Ectodermal cell (in vitro differentiated cells): ENCODE measurements at regions not wholly inside any gene's neighbourhood (a gene's known extent, or its start where the extent isn't known, plus 50 kb on each side); places are given as distances from the start of the nearest gene placed in this dataset.

Experiments used
- H3K27ac ChIP-seq: 2 replicates; pipeline ENCODE4 v1.7.0; 2013; ENCODE audit warnings: mild to moderate bottlenecking, low read depth, low read length; ENCODE audit not compliant: insufficient read depth, poor library complexity, severe bottlenecking
- H3K27me3 ChIP-seq: 2 replicates; pipeline ENCODE4 v1.7.0; 2013; ENCODE audit warnings: mild to moderate bottlenecking, low read length; ENCODE audit not compliant: insufficient read depth, control insufficient read depth, poor library complexity, severe bottlenecking
- H3K36me3 ChIP-seq: one replicate; pipeline ENCODE4 v1.7.0; 2013; ENCODE audit warnings: low read length; ENCODE audit not compliant: control insufficient read depth, insufficient read depth
- H3K4me1 ChIP-seq: one replicate; pipeline ENCODE4 v1.7.0; 2013; ENCODE audit warnings: low read length; ENCODE audit not compliant: control insufficient read depth, insufficient read depth
- H3K4me3 ChIP-seq: 2 replicates; pipeline ENCODE4 v1.7.0; 2013; ENCODE audit warnings: low read depth, low read length, control low read depth; ENCODE audit not compliant: insufficient read depth
- H3K9me3 ChIP-seq: 2 replicates; pipeline ENCODE4 v1.7.0; 2013; ENCODE audit warnings: mild to moderate bottlenecking, low read length, moderate library complexity; ENCODE audit not compliant: control insufficient read depth
- WGBS, 2 experiments: methylation state at CpG; one replicate each; pipeline ENCODE4 v1.1.7; 2013; ENCODE audit warnings: missing lambda C conversion rate in 2 of 2; 5-methylcytosine and 5-hydroxymethylcytosine counted together

GRCh38 chr1:209100460-209100859 lies 483.1 kb upstream of the CAMK1G start:
- 94 to 95% methylated on average over 5 of the region's 5 CpGs for WGBS, 2 experiments
- no peak overlapping the region for H3K27ac ChIP-seq
- no peaks in the 10 kb centered on the region for H3K4me1 ChIP-seq
- no peak overlapping the region for H3K4me3 ChIP-seq
- no peaks in the 10 kb centered on the region for H3K9me3 ChIP-seq
- no peaks in the 10 kb centered on the region for H3K27me3 ChIP-seq
- no peaks in the 10 kb centered on the region for H3K36me3 ChIP-seq

- Histone ChIP-seq H3K27me3 (no peaks in the 10 kb centered on the region), H3K27ac (no peak overlapping the region), H3K4me3 (no peak overlapping the region), H3K4me1 (peaks cover 2% of the 10 kb centered on the region), H3K36me3 (no peaks in the 10 kb centered on the region), H3K9me3 (no peaks in the 10 kb centered on the region)
- 94% methylated on average over 5 of the region's 5 CpGs for WGBS, 2 experiments
These were observed 482.4 kb upstream of the CAMK1G start for GRCh38 chr1:209101106-209101505.

- Histone ChIP-seq H3K4me3 (no peak overlapping the region), H3K4me1 (peaks cover 4% of the 10 kb centered on the region), H3K27me3 (no peaks in the 10 kb centered on the region), H3K9me3 (no peaks in the 10 kb centered on the region), H3K27ac (no peak overlapping the region), H3K36me3 (no peaks in the 10 kb centered on the region)
- 87 to 100% methylated on average over 1 to 4 of the region's 4 CpGs for WGBS, 2 experiments
These were observed 481.4 kb upstream of the CAMK1G start for GRCh38 chr1:209102120-209102519.

GRCh38 chr1:209102531-209102930 lies 481.0 kb upstream of the CAMK1G start:
- no peaks in the 10 kb centered on the region for H3K27me3 ChIP-seq
- no peak overlapping the region for H3K27ac ChIP-seq
- 88 to 93% methylated on average over 2 to 4 of the region's 4 CpGs for WGBS, 2 experiments
- H3K4me3 ChIP-seq: no peak overlapping the region
- no peaks in the 10 kb centered on the region for H3K36me3 ChIP-seq
- H3K4me1 ChIP-seq: peaks cover 4% of the 10 kb centered on the region
- H3K9me3 ChIP-seq: no peaks in the 10 kb centered on the region

- Histone ChIP-seq H3K9me3 (no peaks in the 10 kb centered on the region), H3K4me1 (peaks cover 4% of the 10 kb centered on the region), H3K27ac (no peak overlapping the region), H3K27me3 (no peaks in the 10 kb centered on the region), H3K4me3 (no peak overlapping the region), H3K36me3 (no peaks in the 10 kb centered on the region)
- 80% methylated on average over 4 of the region's 4 CpGs for WGBS, 2 experiments
These were observed 480.4 kb upstream of the CAMK1G start for GRCh38 chr1:209103092-209103491.

- Histone ChIP-seq H3K4me3 (no peak overlapping the region), H3K4me1 (peaks cover 4% of the 10 kb centered on the region), H3K36me3 (no peaks in the 10 kb centered on the region), H3K27ac (no peak overlapping the region), H3K9me3 (no peaks in the 10 kb centered on the region), H3K27me3 (no peaks in the 10 kb centered on the region)
- 84 to 92% methylated on average over 2 to 3 of the region's 3 CpGs for WGBS, 2 experiments
These were observed 478.9 kb upstream of the CAMK1G start for GRCh38 chr1:209104646-209105045.

- no peak overlapping the region for H3K27ac ChIP-seq
- no peak overlapping the region for H3K4me3 ChIP-seq
- no peaks in the 10 kb centered on the region for H3K9me3 ChIP-seq
- H3K4me1 ChIP-seq: peaks cover 4% of the 10 kb centered on the region
- WGBS, 2 experiments: 87 to 95% methylated on average over 3 of the region's 3 CpGs
- no peaks in the 10 kb centered on the region for H3K27me3 ChIP-seq
- H3K36me3 ChIP-seq: no peaks in the 10 kb centered on the region
These were observed 477.8 kb upstream of the CAMK1G start for GRCh38 chr1:209105701-209106100.

GRCh38 chr1:209106237-209106741 lies 477.2 kb upstream of the CAMK1G start:
- Histone ChIP-seq H3K4me1 (peaks cover 4% of the 10 kb centered on the region), H3K27me3 (no peaks in the 10 kb centered on the region), H3K27ac (no peak overlapping the region), H3K36me3 (no peaks in the 10 kb centered on the region), H3K4me3 (no peak overlapping the region), H3K9me3 (no peaks in the 10 kb centered on the region)
- 64 to 74% methylated on average over 8 of the region's 8 CpGs for WGBS, 2 experiments

- no peak overlapping the region for H3K4me3 ChIP-seq
- no peak overlapping the region for H3K27ac ChIP-seq
- WGBS, 2 experiments: 94 to 96% methylated on average over 4 of the region's 4 CpGs
- no peaks in the 10 kb centered on the region for H3K27me3 ChIP-seq
- H3K36me3 ChIP-seq: no peaks in the 10 kb centered on the region
- H3K9me3 ChIP-seq: no peaks in the 10 kb centered on the region
- H3K4me1 ChIP-seq: peaks cover 4% of the 10 kb centered on the region
These were observed 476.7 kb upstream of the CAMK1G start for GRCh38 chr1:209106861-209107260.

- WGBS, 2 experiments: 95 to 97% methylated on average over 10 of the region's 10 CpGs
- H3K4me3 ChIP-seq: no peak overlapping the region
- no peaks in the 10 kb centered on the region for H3K36me3 ChIP-seq
- H3K27ac ChIP-seq: no peak overlapping the region
- no peaks in the 10 kb centered on the region for H3K27me3 ChIP-seq
- no peaks in the 10 kb centered on the region for H3K9me3 ChIP-seq
- peaks cover 4% of the 10 kb centered on the region for H3K4me1 ChIP-seq
These were observed 476.0 kb upstream of the CAMK1G start for GRCh38 chr1:209107535-209107934.
